LNCaP clone FGC (cell line): ENCODE measurements at regions not wholly inside any gene's neighbourhood (a gene's known extent, or its start where the extent isn't known, plus 50 kb on each side); places are given as distances from the start of the nearest gene placed in this dataset.

Experiments
- DNase-seq: peaks from one replicate; pipeline ENCODE4 v3.0.0-alpha.2; 2011; ENCODE audit warnings: low read depth
- H3K4me3 ChIP-seq: 2 replicates; pipeline ENCODE4 v1.5.1; 2011; ENCODE audit warnings: mild to moderate bottlenecking, low read depth, low read length, control low read depth
- CTCF ChIP-seq: IDR thresholded peaks from 2 replicates; pipeline ENCODE4 v1.5.1; 2012; ENCODE audit warnings: mild to moderate bottlenecking; ENCODE audit not compliant: control insufficient read depth, insufficient read depth; ENCODE audit errors: extremely low read depth

DNA sequence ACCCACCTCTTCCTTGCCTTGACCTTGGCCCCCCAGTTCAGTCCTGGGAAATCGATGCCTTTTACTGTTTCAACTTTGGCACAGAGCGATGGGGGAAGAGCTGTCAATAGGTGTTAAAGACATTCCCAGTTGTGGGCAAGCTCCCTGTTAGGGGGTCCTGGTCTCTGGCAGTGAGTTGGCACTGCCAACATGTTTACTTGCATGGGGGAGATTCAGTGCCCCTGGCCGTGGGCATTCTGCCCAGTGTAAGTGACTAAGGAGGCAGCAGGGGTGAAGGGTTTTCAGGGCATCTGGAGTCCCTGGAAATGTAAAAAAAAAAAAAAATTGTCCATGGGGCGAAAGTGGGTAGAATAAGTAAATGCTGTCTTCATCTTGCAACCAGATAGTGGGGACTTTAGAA, 407.0 kb downstream of the PTPRU start:
- no peak for TF ChIP-seq CTCF

GRCh38 chr1:29642519-29642918, 406.2 kb downstream of the PTPRU start:
- DNase-seq, result no peak
- no peak overlapping the region for H3K4me3 ChIP-seq
- TF ChIP-seq CTCF, result no peak

More for the DNA sequence above, 407.0 kb downstream of the PTPRU start:
- no peak overlapping the region for H3K4me3 ChIP-seq
- DNase-seq, result no peak

- TF ChIP-seq CTCF, result no peak
- no peak for DNase-seq
- H3K4me3 ChIP-seq, result no peak overlapping the region
These were observed 405.6 kb downstream of the PTPRU start for GRCh38 chr1:29641921-29642320.

GRCh38 chr1:29640428-29640785, 404.1 kb downstream of the PTPRU start:
- no peak for TF ChIP-seq CTCF
- DNase-seq, result no peak
- no peak overlapping the region for H3K4me3 ChIP-seq

DNA sequence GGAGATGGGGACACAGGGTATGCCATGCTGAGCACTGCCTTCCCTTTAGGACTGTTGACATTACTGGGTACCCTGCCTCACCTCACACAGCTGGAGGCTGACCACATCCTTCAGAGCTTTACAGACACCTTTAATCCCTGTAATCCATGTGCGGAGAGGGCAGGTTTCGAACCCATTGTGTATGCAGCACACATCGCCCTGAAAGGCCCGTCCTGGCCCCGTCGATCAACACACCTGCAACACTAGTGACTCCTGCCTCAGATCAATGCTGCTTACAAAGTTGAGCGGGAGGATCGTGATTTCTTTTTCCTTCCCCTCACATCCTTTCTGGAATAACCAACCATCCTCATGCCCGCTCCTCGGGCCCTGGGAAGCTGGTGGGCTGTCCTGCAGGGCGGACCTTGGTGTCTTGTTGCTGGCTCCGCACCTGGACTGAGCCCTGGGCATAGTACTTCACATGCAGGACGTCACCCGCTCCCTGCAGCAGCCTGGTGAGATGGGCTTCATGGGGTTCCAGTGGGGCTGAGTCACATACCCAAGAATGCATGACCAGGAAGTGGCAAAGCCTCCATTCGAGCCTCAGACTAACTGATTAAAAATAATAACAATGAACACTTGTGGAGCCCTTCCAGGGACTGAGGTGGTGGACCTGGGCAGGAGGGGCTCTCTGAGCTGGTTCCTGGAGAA, 403.6 kb downstream of the PTPRU start:
- DNase-seq, result no peak
- no peak overlapping the region for H3K4me3 ChIP-seq
- TF ChIP-seq CTCF, result no peak

DNA sequence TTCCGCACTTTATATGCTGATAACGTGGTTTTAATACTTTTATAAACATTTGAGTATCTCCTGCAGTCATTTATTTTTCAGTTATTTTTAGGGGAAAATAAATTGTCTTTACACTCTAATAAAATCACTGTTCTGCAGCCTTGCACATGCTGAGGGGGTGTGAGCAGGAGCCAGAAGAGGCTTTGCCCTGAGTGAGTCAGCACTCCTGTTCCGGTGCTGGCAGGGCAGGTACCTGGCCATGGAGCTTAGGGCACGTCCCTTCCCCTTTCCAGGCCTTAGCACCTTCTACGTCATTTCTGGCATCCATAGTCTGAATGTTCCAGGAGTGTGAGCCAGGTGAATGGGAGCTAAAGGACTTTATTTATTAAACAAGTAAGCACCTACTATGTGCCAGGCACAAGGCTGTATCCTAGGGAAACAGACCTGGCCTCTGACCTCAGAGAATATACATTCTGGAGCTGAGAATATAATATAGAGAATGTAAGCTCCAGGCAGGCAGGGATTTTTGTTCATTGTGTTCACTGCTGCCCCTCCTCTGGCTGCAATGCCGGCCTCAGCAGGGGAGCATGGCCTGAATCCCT, 402.9 kb downstream of the PTPRU start:
- no peak for TF ChIP-seq CTCF
- DNase-seq, result no peak

DNA sequence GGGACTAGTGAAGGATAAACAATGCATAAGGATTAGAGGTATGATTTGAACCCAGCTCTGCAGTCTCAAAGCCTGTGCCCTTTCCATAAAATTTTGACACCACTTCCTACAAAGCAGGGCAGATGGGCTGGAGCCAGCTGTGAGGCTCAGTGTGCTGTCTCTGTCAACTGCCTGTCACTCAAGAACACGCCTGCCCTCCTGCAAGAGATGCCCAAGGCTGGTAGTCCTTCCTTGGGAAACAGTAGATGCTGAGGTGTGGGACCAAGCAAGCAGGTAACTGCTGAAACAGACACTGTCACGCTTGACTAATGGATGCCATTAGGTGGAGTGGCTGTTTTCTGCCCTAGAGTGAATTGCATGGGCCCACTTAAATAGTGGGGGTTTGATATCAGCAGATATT, 402.0 kb downstream of the PTPRU start:
- TF ChIP-seq CTCF, result no peak
- H3K4me3 ChIP-seq, result no peak overlapping the region
- no peak for DNase-seq

More for the DNA sequence above, 402.9 kb downstream of the PTPRU start:
- H3K4me3 ChIP-seq, result no peak overlapping the region
